ENCODE measurements at regions not wholly inside any gene's neighbourhood (a gene's known extent, or its start where the extent isn't known, plus 50 kb on each side); places are given as distances from the start of the nearest gene placed in this dataset.

- no peak for TF ChIP-seq CTCF (IDR thresholded peaks at IDR 0.05; ENCODE audit: extremely low read depth, low read depth, low read length)
- no peak for DNase-seq (ENCODE audit: insufficient read length, low spot score, missing footprints)
- no peaks in the 10 kb centered on the region for H3K27me3 ChIP-seq (ENCODE audit: insufficient read depth, low read length)
- no peak overlapping the region for H3K4me2 ChIP-seq (ENCODE audit: insufficient read depth, low read length)
- H3K4me3 ChIP-seq (ENCODE audit: insufficient read depth, low read length) = no peak overlapping the region
- H2AFZ ChIP-seq (ENCODE audit: low read length) = no peak overlapping the region
- no peaks in the 10 kb centered on the region for H3K4me1 ChIP-seq (ENCODE audit: insufficient read depth, low read length)
- no peaks in the 10 kb centered on the region for H3K9me3 ChIP-seq (ENCODE audit: low read depth, low read length)
- H3K79me2 ChIP-seq (ENCODE audit: insufficient read depth, low read length) = no peaks in the 10 kb centered on the region
- no peak overlapping the region for H3K27ac ChIP-seq (ENCODE audit: low read depth, low read length)
- H3K36me3 ChIP-seq (ENCODE audit: insufficient read depth, low read length) = no peaks in the 10 kb centered on the region
- no peaks in the 10 kb centered on the region for H4K20me1 ChIP-seq (ENCODE audit: insufficient read depth, low read length)
Measured at GRCh38 chr4:14269824-14270223, 642.3 kb upstream of the BOD1L1 start.

DNA sequence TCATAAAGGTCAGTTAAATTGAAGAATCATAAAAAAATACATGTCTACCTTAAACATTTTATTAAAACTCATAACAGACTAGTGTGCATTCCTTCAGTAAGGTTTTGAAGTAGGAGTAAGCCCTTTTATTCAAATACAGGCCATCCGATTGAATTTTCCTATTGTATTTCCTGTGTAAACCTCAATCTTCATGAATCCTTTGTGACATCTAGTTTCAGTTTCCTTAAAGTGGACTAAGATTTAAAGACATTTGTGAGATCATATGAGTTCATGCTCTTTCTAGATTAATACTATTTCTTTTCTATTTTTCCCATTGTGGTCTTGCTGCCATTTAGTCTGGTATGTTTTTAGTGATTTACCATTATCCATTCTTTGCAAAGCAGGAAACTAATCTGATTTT lies 644.7 kb upstream of the BOD1L1 start:
- no peaks in the 10 kb centered on the region for H3K27me3 ChIP-seq (ENCODE audit: insufficient read depth, low read length)
- DNase-seq (ENCODE audit: insufficient read length, low spot score, missing footprints) = no peak
- no peak overlapping the region for H3K4me2 ChIP-seq (ENCODE audit: insufficient read depth, low read length)
- H3K4me1 ChIP-seq (ENCODE audit: insufficient read depth, low read length) = no peaks in the 10 kb centered on the region
- H3K4me3 ChIP-seq (ENCODE audit: insufficient read depth, low read length) = no peak overlapping the region
- no peaks in the 10 kb centered on the region for H4K20me1 ChIP-seq (ENCODE audit: insufficient read depth, low read length)
- no peaks in the 10 kb centered on the region for H3K79me2 ChIP-seq (ENCODE audit: insufficient read depth, low read length)
- no peaks in the 10 kb centered on the region for H3K9me3 ChIP-seq (ENCODE audit: low read depth, low read length)
- no peak overlapping the region for H3K27ac ChIP-seq (ENCODE audit: low read depth, low read length)
- no peaks in the 10 kb centered on the region for H3K36me3 ChIP-seq (ENCODE audit: insufficient read depth, low read length)
- TF ChIP-seq CTCF (IDR thresholded peaks at IDR 0.05; ENCODE audit: extremely low read depth, low read depth, low read length) = no peak
- no peak overlapping the region for H2AFZ ChIP-seq (ENCODE audit: low read length)

GRCh38 chr4:14277505-14277904 lies 650.0 kb upstream of the BOD1L1 start:
- no peak for DNase-seq (ENCODE audit: insufficient read length, low spot score, missing footprints)
- Histone ChIP-seq H3K27ac (ENCODE audit: low read depth, low read length) (no peak overlapping the region), H3K9me3 (ENCODE audit: low read depth, low read length) (no peaks in the 10 kb centered on the region), H4K20me1 (ENCODE audit: insufficient read depth, low read length) (no peaks in the 10 kb centered on the region), H2AFZ (ENCODE audit: low read length) (no peak overlapping the region), H3K4me1 (ENCODE audit: insufficient read depth, low read length) (no peaks in the 10 kb centered on the region), H3K27me3 (ENCODE audit: insufficient read depth, low read length) (no peaks in the 10 kb centered on the region), H3K36me3 (ENCODE audit: insufficient read depth, low read length) (no peaks in the 10 kb centered on the region), H3K79me2 (ENCODE audit: insufficient read depth, low read length) (no peaks in the 10 kb centered on the region), H3K4me3 (ENCODE audit: insufficient read depth, low read length) (no peak overlapping the region), H3K4me2 (ENCODE audit: insufficient read depth, low read length) (no peak overlapping the region)
- TF ChIP-seq CTCF (IDR thresholded peaks at IDR 0.05; ENCODE audit: extremely low read depth, low read depth, low read length) = no peak

DNA sequence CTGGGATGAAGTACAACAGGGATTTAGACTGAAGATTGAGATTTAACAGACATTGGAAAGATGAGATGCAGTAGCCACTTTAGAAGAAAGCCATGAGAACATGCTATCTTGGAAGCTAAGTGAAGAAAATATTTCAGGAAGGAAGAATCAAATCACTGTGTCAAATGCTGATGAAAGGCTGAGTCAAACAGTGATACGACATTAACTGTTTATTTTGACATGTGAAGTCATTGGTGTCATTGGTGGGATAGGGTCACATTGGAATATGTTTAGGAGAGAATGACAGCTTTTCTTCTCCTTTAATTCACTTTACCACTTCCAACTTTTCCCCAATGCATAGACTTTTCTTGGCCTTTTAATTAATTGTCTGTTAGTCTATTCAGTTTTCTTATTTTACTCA lies 653.0 kb upstream of the BOD1L1 start:
- H3K4me3 ChIP-seq (ENCODE audit: insufficient read depth, low read length) = no peak overlapping the region
- no peak for DNase-seq (ENCODE audit: insufficient read length, low spot score, missing footprints)
- H3K9me3 ChIP-seq (ENCODE audit: low read depth, low read length) = no peaks in the 10 kb centered on the region
- H3K27ac ChIP-seq (ENCODE audit: low read depth, low read length) = no peak overlapping the region
- H3K36me3 ChIP-seq (ENCODE audit: insufficient read depth, low read length) = no peaks in the 10 kb centered on the region
- H3K27me3 ChIP-seq (ENCODE audit: insufficient read depth, low read length) = no peaks in the 10 kb centered on the region
- no peak overlapping the region for H2AFZ ChIP-seq (ENCODE audit: low read length)
- H3K79me2 ChIP-seq (ENCODE audit: insufficient read depth, low read length) = no peaks in the 10 kb centered on the region
- H4K20me1 ChIP-seq (ENCODE audit: insufficient read depth, low read length) = no peaks in the 10 kb centered on the region
- no peak overlapping the region for H3K4me2 ChIP-seq (ENCODE audit: insufficient read depth, low read length)
- H3K4me1 ChIP-seq (ENCODE audit: insufficient read depth, low read length) = no peaks in the 10 kb centered on the region
- TF ChIP-seq CTCF (IDR thresholded peaks at IDR 0.05; ENCODE audit: extremely low read depth, low read depth, low read length) = no peak
